HEK293T (cell line): ENCODE measurements at regions not wholly inside any gene's neighbourhood (a gene's known extent, or its start where the extent isn't known, plus 50 kb on each side); places are given as distances from the start of the nearest gene placed in this dataset.

Experiments
- ARNT ChIP-seq: fragments of 450-650 bp; IDR thresholded peaks from 2 replicates; pipeline ENCODE4 v1.6.1; 2017; ENCODE audit warnings: mild to moderate bottlenecking
- BHLHE40 ChIP-seq: fragments of 450-650 bp; IDR thresholded peaks from 2 replicates; pipeline ENCODE4 v1.6.1; 2016; ENCODE audit warnings: mild to moderate bottlenecking, moderate library complexity, borderline replicate concordance
- CTBP1 ChIP-seq: fragments of 450-650 bp; IDR thresholded peaks from 2 replicates; pipeline ENCODE4 v1.6.1; 2016; ENCODE audit warnings: borderline replicate concordance
- ELF4 ChIP-seq: fragments of 450-650 bp; IDR thresholded peaks from 2 replicates; pipeline ENCODE4 v1.6.1; 2017; ENCODE audit warnings: antibody characterized with exemption
- FOXA1 ChIP-seq: fragments of 450-650 bp; IDR thresholded peaks from 2 replicates; pipeline ENCODE4 v1.6.1; 2016; ENCODE audit warnings: mild to moderate bottlenecking
- FOXK2 ChIP-seq: fragments of 450-650 bp; IDR thresholded peaks from 2 replicates; pipeline ENCODE4 v1.6.1; 2016; ENCODE audit warnings: mild to moderate bottlenecking
- FOXM1 ChIP-seq: fragments of 450-650 bp; IDR thresholded peaks from 2 replicates; pipeline ENCODE4 v1.6.1; 2017; ENCODE audit warnings: mild to moderate bottlenecking, borderline replicate concordance
- LEF1 ChIP-seq: fragments of 450-650 bp; IDR thresholded peaks from 2 replicates; pipeline ENCODE4 v1.6.1; 2017; ENCODE audit warnings: mild to moderate bottlenecking, borderline replicate concordance
- NFRKB ChIP-seq: fragments of 450-650 bp; IDR thresholded peaks from 2 replicates; pipeline ENCODE4 v1.6.1; 2016; ENCODE audit warnings: mild to moderate bottlenecking, moderate library complexity
- PKNOX1 ChIP-seq: fragments of 450-650 bp; IDR thresholded peaks from 2 replicates; pipeline ENCODE4 v1.6.1; 2016
- SP1 ChIP-seq: fragments of 450-650 bp; IDR thresholded peaks from 2 replicates; pipeline ENCODE4 v1.6.1; 2017
- SUZ12 ChIP-seq: fragments of 450-650 bp; IDR thresholded peaks from 2 replicates; pipeline ENCODE4 v1.6.1; 2016; ENCODE audit warnings: mild to moderate bottlenecking

GRCh38 chr1:173415905-173416450, 61.2 kb upstream of the PRDX6 start:
- TF ChIP-seq ARNT (no peak), SUZ12 (no peak), FOXM1 (no peak), SP1 (no peak), BHLHE40 (no peak), LEF1 (no peak), FOXK2 (no peak), ELF4 (no peak), FOXA1 (no peak), NFRKB (no peak), CTBP1 (no peak), PKNOX1 (no peak)
